ENCODE measurements at regions not wholly inside any gene's neighbourhood (a gene's known extent, or its start where the extent isn't known, plus 50 kb on each side); places are given as distances from the start of the nearest gene placed in this dataset.

DNA sequence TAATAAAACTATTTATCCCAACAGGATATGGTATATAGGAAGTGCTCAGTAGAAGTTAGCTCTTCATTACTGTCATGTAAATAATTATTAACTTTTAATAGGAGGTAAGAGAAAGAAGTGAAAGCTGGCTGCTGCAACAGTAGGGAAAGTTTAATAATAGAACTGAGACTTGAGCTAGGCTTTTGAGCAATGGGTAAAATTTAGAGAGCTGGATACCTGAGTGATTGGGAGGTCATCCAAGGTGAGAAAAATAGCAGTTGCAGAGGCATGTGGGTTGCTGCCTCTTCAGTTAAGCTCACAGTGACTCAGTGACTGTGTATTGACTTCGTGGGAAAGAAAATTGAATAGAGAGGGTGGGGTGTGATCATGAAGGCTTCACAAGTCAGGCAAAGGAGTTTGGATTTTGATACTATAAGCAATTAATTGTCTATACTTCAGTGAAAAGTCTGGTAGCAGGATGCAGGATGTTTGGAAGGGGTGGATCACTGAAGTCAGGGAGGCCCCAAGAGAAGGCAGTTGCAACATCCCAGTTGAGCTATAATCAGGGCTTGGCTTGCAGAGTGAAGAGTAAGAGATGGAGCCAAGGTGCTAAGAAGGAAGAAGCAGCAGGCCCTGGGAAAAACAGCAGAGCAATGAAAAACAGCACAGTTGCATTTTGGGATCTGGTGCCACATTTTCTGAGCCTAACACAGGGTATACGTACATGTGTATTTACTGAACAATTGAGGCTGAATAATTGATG, 172.0 kb upstream of the FRMD6 start:
- no peak for DNase-seq

DNA sequence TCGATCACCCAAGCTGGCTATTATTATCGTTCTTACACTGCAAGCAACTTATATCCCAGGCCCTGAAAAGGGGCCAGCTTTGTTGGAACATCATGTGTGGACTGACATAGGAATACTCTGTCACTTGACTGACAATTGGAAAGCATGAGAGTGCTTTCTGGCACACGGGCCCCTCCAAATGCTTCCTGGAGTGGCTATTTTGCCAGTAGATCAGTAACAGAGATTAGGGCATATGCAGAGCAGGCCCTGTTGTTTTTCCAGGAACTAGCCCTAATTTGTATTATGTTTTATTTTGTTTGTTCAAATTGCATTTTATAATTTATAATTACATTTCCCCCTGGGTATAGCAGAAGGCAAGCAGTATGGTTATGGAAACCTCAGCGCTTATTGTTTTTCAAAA, 170.1 kb upstream of the FRMD6 start:
- no peak for DNase-seq

DNA sequence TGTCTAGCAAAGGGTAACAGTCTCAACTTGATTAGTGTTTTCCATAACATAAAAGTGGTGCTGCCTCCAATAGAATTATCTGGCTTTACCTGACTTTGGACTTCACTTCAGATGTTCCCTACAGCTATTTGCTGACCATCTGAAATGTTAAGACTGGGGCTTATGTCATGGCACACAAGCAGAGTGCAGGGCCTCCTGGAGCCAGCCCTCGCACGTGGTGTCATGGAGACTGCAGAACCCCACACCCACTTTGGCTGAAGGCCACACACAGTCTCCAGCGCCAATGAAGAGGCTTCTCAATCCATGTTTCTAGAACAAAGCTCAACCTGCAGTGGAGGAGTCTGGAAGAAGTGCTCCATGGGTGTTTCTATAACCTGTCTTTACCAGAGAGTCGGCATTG, 169.6 kb upstream of the FRMD6 start:
- DNase-seq, result no peak

DNA sequence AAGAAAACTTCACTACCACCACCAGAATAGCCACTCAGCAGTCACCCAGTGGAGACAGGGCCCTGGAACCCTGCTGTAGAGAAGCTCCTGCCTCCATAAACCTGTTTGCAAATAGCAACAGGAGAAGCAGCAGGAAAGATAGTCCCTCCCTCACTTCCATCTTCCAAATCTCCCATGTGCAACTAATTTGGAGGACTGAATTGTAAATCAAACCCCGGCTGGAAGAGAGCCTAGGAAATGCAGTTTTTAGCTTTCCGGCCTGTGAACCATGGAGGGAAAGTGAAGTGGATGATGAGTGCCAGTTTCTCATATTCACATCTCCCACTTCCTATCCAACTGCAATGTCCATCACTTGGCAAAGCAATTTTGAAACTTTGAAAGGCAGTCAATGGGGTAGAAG, 167.2 kb upstream of the FRMD6 start:
- no peak for DNase-seq

DNA sequence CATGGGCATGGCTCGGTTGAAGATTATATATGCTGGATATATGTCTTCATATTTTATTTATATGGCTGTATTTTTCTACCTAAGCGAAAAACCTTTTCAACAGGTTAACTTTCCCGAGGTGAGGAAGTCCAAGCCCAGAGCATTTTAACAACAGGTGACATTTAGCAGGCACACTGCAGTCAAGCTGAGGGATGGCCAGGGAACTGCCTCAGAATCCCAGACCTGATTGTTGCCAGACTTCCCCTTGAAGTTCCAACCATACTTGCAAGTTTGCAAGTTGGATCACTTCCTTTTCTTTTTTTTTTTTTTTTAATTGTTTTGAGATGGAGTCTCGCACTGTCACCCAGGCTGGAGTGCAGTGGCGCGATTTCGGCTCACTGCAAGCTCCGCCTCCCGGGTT, 166.0 kb upstream of the FRMD6 start:
- DNase-seq, result no peak

DNA sequence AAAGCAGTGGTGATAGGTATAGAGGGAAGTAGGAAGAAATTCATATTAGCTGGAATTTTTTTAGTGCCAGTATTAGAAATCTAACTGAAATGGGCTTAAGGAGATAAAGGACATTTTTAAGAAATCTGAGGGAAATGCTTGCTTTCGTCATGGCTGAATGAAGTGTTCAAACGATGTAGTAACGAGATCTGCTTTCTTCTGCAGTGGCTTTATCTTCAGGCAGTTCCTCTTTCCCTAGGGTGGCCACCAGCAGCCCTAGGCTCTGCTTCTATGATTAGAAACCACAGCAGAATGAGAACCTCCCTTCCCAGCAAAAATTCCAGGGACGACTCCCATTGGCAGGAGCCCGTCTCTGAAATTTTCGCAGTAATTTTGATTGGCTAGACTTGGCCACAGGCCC, 163.9 kb upstream of the FRMD6 start:
- DNase-seq, result no peak

DNA sequence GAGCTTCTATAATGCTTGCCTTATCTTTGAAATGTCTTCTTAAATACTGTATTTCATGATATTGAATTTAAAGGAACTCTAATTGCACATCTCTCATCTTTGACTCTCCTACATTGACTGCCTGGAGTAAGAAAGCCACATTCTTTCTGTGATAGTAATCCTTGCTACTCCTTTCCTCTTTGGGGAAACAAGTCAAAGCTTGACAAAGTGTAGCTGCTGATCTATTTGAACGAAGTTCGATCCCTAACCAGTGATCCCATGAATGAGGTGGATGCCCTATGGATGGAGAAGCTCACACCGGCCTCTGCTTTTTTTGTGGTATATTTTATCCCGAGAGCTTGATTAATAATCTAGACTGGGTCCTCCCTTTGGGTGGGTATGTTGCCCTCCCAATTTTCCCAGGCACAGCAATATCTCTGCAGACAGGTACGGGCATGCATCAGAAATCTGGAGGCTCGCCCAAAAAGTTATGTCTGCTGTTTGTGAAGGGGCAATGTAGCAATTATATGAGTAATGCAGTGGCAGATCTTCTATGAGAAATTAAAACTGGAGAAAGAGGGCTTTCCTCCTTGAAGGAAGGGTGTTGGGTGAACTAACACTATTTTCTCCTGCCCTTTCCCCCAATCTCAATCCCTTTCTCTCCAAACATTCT, 163.0 kb upstream of the FRMD6 start:
- no peak for DNase-seq

DNA sequence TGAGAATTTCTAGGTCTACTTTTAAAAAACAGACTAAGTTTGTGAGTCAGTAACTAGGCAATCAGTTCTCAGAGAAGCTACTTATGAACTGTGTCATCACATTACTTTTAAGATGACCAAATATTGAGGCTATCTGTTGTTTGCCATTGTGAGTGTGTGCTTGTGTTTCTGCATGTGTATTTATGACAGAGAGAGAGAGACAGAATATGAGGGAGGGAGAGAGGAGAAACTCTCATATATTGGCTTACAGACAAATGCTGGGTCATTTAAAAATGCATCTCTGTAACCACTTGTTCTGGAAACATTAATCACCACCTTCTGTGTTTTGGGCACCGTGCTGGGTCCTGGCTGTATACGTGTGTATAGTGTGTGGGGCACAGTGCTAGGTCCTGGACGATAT, 161.5 kb upstream of the FRMD6 start:
- DNase-seq, result no peak

DNA sequence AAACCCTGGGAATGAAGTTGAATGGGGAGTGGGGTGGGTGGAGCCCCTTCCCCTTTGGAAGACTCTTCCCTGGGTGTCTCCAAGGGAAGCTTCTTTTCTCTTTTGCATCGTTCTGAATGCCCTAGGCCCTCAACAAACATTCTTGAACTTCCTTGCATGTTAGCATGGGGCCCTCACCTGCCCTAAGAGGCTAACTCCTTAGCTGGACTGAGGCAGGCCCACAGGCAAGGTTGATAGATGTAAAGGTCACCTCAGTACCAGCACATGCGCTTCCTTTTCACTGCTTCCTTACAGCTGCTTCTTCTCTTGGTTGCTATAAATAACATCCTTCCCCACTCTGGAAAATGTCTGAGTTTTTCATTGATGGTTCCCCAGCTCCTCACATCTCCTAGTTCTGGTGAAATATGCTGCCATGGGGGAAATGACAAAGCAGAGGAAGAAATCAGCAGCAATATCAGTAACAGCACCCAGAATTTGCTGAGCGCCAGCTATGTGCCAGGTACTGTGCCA, 160.6 kb upstream of the FRMD6 start:
- DNase-seq, result no peak

DNA sequence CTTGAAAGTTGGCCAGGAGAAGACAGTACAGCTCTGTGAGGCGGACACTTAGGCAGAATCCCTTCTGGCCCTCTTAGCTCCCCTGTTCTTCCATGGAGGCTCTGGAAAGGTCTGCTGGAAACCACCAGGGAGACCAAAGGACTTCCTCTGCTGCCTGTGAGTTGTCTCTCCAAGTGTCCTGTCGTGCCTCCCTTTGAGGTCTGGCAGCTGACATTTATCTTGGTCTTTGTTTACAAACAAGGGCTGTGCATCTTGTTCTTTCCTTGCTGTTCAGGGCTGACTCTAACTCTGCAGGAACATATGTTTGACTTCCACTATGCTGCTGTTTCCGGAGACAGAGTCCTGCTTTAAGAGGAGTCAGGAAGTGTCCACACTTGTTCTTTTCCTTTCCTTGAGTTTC, 159.9 kb upstream of the FRMD6 start:
- DNase-seq, result no peak

DNA sequence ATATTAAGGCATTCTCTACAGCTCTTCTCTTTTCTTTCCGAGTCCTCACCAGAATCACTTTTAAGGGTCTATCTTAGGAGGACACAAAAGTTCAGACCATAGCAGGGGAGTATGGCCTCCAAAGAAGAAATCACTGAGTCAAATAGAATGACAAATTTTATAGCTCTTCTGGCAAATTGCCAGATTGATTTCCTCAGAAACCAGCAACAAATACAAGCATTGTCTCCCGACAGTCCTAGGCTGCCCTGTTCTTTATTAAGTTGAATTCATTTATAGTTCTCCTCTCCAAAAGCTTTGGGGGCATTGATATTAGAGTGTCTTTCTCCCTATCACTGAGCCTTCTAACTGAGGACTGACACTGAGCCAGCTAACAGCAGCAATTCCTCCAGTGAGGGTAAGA, 156.4 kb upstream of the FRMD6 start:
- no peak for DNase-seq

DNA sequence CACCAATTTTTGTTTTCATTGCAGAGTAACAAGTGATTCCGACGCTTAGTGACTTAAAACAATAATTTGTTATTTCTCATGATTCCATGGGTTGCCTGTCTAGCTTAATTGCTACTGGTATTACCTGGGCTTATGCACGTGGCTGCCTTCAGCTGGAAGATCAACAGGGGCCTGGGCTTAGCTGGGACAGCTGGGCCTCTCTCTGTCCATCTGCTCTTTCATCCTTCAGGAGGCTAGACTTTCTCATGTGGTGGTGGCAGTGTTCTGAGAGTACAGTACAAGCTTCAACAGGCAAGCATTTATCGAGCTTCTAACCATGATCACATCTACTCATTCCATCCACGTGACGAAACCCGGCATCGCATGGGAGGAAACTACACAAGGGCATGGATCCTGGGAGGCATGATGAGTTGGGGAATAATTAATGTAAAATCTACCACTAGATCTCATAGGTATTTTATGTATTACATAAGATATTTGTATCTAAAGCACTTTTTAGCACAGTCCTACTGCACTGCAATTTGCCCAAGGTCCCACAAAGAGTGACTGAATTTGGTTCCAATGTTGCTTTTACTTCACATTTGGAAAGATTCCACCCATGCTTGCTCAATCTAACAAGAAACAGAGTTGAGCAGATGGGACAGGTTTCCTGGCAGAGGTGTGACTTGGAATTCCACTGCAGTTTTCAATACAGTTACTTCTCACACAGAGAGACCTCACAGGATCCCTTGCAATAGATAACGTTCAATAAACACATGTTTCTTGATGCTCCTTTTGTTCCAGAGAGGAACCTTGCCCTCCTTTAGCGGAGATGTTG, 153.1 kb upstream of the FRMD6 start:
- DNase-seq, result no peak

DNA sequence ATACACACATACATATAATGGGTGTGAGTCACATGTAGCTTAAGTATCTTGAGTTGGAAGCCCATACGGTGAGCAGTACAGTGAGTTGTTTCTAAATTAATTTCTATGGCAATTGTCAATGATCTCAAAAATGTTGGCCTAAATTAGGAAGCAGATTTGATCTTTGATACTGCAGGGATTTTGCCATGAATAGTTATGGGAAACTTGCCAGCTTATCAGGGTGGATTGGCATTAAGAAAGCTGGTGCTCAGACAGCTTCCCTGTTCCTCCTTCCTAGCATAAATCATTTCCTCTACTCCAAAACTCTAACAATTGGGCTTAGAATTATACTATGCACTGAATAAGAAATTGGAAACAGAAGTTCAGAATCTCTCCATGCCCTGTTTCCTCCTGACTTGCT, 150.9 kb upstream of the FRMD6 start:
- DNase-seq, result no peak

DNA sequence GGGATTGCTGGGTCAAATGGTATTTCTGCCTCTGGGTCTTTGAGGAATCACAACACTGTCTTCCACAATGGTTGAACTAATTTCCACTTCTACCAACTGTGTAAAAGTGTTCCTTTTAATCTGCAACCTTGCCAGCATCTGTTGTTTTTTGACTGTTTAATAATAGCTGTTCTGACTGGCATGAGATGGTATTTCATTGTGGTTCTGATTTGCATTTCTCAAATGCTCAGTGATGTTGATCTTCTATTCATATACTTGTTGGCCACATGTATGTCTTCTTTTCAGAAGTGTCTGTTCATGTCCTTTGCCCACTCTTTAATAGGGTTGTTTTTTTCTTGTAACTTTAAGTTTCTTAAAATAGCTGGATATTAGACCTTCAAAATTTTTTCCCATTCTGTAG, 150.0 kb upstream of the FRMD6 start:
- DNase-seq, result no peak

DNA sequence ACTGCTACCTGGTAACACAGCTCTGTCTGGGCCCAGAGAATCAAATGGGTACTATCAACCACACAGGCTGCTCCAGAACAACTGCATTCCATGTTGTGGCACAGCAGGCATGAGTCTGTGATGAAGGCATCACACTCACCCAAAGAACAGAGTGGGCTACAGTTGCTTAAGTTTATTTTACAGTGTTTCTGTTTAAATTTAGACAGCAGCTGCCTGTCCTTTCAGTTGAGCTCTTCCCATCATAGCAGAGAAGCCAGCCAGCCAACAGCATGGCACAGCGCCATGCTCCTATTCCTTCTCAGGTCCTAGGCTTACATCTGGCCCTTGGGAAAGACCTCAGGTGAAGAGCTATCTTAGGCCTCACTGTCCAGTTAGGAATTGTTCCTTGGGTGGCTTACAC, 147.0 kb upstream of the FRMD6 start:
- no peak for DNase-seq

DNA sequence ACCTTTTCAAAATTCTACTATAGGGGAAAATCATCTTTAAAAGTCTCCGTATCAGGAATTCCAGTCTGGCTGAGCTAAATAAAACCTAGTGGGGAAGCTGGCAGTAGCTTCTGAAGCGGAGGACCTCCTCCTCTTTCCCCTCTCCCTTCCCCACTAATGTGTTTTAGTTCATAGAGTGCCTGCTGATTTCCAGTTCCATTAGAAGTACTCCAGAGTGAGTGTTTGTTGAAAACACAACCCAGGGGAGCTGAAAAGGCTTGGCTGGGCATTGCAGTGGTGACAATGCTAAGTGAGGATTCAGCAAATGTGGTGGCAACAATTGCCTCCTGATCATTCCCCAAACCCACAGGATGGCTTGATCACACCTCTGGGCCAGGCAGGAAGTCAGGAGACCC, 144.2 kb upstream of the FRMD6 start:
- DNase-seq, result no peak

DNA sequence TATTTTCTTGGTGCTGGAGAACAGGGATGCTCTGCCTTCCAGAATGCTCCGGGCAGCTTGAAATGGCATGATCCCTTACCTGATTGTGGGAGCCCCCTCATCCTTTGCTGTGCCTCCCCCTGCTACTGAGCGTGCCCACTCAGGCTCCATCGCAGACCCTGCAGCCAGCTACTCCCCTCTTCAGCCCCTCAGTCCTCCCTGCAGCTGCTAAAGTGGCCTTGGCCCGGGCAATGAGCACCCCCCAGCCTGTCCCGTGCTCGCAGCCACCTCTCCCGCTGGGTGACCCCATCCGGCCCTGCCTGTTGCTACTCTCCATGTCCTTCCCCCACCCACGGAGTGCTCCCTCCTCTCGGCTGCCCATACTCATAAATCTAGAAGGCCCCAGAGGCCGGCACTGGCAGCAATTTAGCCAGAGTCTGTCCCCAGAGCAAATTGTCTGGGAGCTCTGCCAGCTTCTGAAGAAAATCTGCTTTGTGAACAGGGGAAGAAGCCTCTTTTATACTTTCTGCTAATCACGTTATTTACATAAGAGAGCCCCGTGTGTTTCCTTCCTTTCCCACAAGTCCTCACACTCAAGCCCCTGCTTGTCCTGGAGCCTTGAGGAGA, 143.7 kb upstream of the FRMD6 start:
- no peak for DNase-seq

DNA sequence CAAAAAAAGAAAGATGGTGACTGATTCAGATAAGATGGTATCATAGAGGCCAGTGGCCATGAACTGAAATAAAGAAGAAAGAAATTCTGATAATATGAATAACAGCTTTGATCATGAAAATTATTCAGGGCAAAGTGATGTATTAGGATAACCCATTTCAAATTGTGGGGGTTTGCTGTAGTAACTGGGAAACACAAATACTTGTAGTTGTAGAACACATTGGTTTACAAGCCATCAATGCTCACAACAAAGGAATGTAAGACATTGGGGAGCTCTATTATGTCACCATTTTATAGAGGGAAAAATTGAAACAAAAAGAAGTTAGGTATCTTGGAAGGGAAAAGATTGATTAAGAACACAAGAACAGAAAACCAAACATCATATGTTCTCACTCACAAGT, 140.4 kb upstream of the FRMD6 start:
- DNase-seq, result no peak

DNA sequence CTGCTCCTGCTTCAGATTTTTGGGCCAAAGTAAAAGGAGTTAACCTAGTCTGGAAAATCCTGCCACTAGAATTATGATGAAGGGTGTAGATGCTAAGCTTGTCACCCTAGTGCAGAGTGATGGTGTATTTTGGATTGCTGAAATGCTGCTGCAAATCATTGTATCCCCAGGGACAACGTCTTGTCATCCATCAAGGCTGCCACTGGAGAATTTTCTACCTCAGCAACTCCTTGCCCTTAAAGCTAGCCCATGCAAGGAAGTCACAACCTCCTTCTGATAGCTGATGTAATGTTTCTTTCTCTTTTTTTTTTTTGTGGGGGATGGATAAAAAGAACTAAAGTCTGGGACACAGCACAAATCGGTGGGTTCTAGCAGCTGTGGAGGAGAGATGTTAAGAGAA, 139.4 kb upstream of the FRMD6 start:
- DNase-seq, result no peak

DNA sequence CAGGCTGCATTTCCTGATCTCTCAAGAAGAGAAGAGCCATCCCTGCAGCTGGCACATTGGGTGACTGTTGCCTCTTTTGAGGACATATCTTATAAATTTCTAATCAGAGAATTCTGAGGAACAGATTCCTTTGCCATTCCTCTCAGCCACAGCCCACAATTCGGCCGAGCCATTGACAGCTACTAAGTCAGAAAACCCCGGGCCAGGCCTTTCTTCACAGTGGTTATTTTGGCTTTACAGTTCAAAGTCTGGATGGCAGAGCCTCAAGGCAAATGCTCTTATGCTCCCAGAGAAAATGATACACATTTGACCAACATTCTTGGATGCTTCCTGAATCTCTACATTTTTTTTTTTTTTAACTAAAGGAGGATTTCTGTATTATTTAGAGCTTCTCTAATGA, 138.4 kb upstream of the FRMD6 start:
- DNase-seq, result no peak

DNA sequence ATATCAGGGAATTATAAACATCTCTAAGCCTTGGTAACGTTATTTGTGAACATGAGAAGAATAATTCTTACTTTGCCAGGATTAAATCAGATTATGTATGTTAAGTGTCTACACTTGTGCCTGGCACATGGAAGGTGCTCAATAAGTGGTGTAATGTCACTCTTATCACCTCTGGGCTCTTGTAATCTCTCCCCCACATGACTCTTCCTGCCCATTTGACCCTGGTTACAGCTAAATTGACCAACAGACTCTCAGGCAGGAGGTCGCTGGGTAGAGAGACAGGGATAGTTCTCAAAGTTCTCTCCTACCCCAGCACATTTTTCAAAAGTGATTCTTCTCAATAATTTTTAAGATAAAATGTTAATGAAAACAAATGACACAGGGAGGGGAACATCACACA, 137.8 kb upstream of the FRMD6 start:
- DNase-seq, result no peak

DNA sequence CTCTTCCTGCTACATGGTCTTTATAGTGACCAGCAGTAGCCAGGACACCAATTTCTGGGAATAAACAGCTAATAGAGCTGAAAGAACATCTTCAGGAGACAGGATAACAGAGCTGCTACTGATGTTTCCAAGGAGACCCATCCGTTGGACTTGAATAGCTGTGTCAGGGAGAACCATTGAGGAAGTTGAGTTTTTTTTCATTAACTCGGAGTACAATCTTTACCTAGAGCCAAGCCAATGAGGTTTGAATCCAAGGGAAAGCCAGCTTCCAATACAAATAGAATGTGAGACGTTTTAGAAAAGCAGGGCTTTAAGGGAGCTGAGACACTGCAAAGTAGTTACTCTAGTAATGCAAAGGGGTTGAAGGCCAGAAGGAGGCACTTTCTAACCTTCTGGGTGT, 136.1 kb upstream of the FRMD6 start:
- DNase-seq, result no peak

DNA sequence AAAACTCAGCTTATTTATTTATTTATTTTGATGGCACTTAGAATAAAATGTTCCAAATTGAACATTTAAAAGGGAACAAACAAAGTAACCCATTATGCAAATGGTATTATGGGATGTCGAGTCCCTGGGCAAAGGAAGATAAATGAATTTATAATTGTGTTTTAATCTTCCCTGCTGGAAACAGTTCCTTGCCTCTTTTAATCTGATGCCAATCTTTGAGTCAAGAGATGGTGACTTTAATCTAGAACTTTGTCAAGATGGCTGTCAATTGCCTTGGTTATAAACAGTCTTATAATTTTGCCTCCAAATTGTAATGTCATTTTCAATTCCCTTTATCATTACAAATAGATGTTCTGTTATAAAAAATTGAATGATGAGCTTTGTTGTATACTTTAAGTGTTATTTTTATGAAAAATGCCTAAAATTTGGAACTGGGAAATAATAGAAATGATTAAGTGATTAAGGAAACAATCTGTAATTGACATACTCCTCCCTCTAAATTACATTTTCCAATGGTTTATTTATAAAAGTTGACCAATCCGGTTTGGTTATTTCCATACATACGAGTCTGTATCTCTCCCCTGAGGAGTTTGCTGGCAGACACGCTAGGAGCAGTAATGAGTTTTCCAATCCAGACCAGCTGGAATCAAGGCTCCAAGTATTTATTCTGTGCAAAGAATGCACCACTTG, 134.9 kb upstream of the FRMD6 start:
- DNase-seq, result no peak
